ENCODE measurements at regions not wholly inside any gene's neighbourhood (a gene's known extent, or its start where the extent isn't known, plus 50 kb on each side); places are given as distances from the start of the nearest gene placed in this dataset.
A peak's percentile ranks its signal among the peaks of the same experiment; 100 is the strongest.

- Mint-ChIP-seq H3K4me3 (no peak overlapping the region), H3K9me3 (no peaks in the 10 kb centered on the region), H3K36me3 (no peaks in the 10 kb centered on the region), H3K4me1 (no peaks in the 10 kb centered on the region), H3K27ac (peak overlapping the region in 1 of 10 donors; percentile 61), H3K27me3 (peaks cover 15 to 31% (median 25%) of the 10 kb centered on the region in 5 donors)
- POLR2A ChIA-PET, result no interaction called here
- ATAC-seq (no peak), DNase-seq (no peak)
Observed at GRCh38 chr2:224283466-224283965, 118.4 kb downstream of the FAM124B start.

GRCh38 chr2:224281374-224281773, 120.5 kb downstream of the FAM124B start:
- POLR2A ChIA-PET, result no interaction called here
- H3K36me3 Mint-ChIP-seq, result no peaks in the 10 kb centered on the region
- no peak for ATAC-seq
- no peaks in the 10 kb centered on the region for H3K4me1 Mint-ChIP-seq
- H3K27ac Mint-ChIP-seq, result no peak overlapping the region
- no peaks in the 10 kb centered on the region for H3K9me3 Mint-ChIP-seq
- peaks cover 15 to 31% (median 25%) of the 10 kb centered on the region in 5 donors for H3K27me3 Mint-ChIP-seq
- no peak overlapping the region for H3K4me3 Mint-ChIP-seq
- no peak for DNase-seq

DNA sequence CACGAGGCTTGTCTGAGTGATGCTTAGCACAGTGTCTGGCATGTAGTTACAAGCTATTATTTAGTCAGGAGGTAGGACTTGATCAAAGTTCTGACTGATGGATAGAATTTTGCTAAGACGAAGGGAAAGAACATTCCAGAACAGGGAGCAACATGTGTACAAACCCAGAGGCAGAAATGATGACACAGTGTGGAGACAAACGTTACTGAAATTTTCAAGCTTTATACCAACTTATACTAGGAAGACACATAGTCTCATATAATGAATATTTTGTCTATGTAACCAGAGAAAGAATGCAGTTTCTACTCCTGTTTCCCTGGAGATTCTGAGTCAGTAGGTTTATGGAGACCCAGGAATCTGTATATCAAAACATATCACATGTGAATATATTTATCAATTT, 123.4 kb downstream of the FAM124B start:
- H3K36me3 Mint-ChIP-seq, result no peaks in the 10 kb centered on the region
- H3K27ac Mint-ChIP-seq, result no peak overlapping the region
- DNase-seq, result no peak
- no peak for ATAC-seq
- no peaks in the 10 kb centered on the region for H3K9me3 Mint-ChIP-seq
- H3K27me3 Mint-ChIP-seq, result peaks cover 11 to 19% (median 15%) of the 10 kb centered on the region in 5 donors
- POLR2A ChIA-PET, result no interaction called here
- no peak overlapping the region for H3K4me3 Mint-ChIP-seq
- no peaks in the 10 kb centered on the region for H3K4me1 Mint-ChIP-seq

- H3K36me3 Mint-ChIP-seq, result no peaks in the 10 kb centered on the region
- POLR2A ChIA-PET, result no interaction called here
- no peak for DNase-seq
- peaks cover 4 to 21% (median 12%) of the 10 kb centered on the region in 5 donors for H3K27me3 Mint-ChIP-seq
- H3K4me3 Mint-ChIP-seq, result no peak overlapping the region
- no peaks in the 10 kb centered on the region for H3K9me3 Mint-ChIP-seq
- no peaks in the 10 kb centered on the region for H3K4me1 Mint-ChIP-seq
- ATAC-seq, result no peak
- no peak overlapping the region for H3K27ac Mint-ChIP-seq
Observed at GRCh38 chr2:224276251-224276650, 125.7 kb downstream of the FAM124B start.

DNA sequence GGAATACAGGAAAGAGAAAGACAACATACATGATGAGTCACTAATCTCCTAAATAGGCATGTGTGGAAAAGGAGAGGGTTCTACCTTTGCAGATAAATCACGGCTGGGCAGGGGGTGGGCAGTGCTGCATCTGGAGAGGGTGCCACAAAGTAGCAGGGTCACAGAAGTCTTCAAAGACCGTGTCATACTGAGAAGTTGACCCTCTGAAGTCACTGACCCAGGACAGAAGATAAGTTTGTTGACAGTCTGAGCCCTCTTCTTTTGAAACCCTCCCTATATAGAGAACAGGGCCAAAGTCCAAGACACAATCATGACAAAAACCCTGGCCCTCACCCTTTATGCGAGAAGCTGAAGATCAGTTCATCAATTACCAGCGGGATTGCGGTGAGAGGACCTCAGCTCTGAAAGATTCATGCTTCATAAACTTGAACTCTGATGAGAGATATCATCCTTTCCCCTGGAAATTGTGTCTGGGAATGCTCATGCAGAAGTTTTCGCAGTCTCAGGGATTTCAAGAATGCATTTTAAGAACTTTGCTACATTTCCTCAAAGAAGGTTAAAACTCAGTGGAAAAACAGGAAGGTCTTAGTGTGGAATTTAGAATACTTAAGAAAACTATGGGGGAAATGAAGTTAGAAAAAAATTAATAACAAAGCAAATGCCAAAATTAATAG, 129.5 kb downstream of the FAM124B start:
- no peaks in the 10 kb centered on the region for H3K4me1 Mint-ChIP-seq
- no peak for ATAC-seq
- H3K4me3 Mint-ChIP-seq, result no peak overlapping the region
- H3K27me3 Mint-ChIP-seq, result peaks cover 7 to 15% (median 8%) of the 10 kb centered on the region in 5 donors
- no peaks in the 10 kb centered on the region for H3K9me3 Mint-ChIP-seq
- no peak for DNase-seq
- no peak overlapping the region for H3K27ac Mint-ChIP-seq
- POLR2A ChIA-PET, result no interaction called here
- H3K36me3 Mint-ChIP-seq, result no peaks in the 10 kb centered on the region

DNA sequence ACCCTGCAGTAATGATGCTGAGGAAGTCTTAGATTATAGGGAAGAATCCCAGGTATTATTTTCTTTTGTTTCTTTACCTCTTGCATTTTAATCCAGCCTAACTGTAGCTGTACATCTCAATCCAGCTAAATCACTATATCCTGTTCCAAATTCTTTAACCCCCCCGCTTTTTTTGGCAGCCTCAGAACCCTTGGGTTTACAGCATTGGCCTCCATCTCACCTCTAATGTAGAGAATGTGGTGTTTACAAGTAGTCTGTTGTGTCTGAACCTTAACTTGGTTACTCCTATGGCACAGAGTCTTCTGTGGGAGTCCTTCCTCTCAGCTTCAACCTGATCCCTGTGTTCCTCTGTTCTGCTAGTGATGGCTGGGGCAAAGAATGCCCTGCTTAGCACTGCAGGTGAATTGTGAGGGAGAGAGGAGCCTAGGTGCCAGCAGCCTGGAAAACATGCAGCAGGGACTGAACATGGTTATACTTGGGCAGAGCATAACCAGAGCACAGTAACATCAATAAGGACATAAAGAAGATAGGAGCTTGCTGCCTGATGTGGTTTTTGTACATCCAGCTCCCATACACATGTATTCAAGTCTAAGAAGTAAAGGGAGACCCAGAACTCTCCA, 130.2 kb downstream of the FAM124B start:
- no peaks in the 10 kb centered on the region for H3K4me1 Mint-ChIP-seq
- H3K27me3 Mint-ChIP-seq, result peaks cover 8 to 15% (median 10%) of the 10 kb centered on the region in 5 donors
- POLR2A ChIA-PET, result no interaction called here
- no peaks in the 10 kb centered on the region for H3K9me3 Mint-ChIP-seq
- ATAC-seq (no peak), DNase-seq (no peak)
- H3K27ac Mint-ChIP-seq, result no peak overlapping the region
- H3K36me3 Mint-ChIP-seq, result no peaks in the 10 kb centered on the region
- no peak overlapping the region for H3K4me3 Mint-ChIP-seq

- ATAC-seq (no peak), DNase-seq (no peak)
- Mint-ChIP-seq H3K4me1 (no peaks in the 10 kb centered on the region), H3K36me3 (no peaks in the 10 kb centered on the region), H3K9me3 (no peaks in the 10 kb centered on the region), H3K27me3 (peaks cover 18 to 30% (median 22%) of the 10 kb centered on the region in 5 donors), H3K27ac (peak overlapping the region in 1 of 10 donors; percentile 26), H3K4me3 (no peak overlapping the region)
- POLR2A ChIA-PET, result no interaction called here
Observed at GRCh38 chr2:224268441-224268840, 133.5 kb downstream of the FAM124B start.

GRCh38 chr2:224264259-224264658, 137.6 kb downstream of the FAM124B start:
- no peak for ATAC-seq
- H3K9me3 Mint-ChIP-seq, result no peaks in the 10 kb centered on the region
- no peaks in the 10 kb centered on the region for H3K36me3 Mint-ChIP-seq
- POLR2A ChIA-PET, result no interaction called here
- no peak for DNase-seq
- no peak overlapping the region for H3K27ac Mint-ChIP-seq
- peaks cover 15 to 28% (median 22%) of the 10 kb centered on the region in 5 donors for H3K27me3 Mint-ChIP-seq
- peaks cover 0 to 2% (median 0%) of the 10 kb centered on the region in 4 donors for H3K4me1 Mint-ChIP-seq
- no peak overlapping the region for H3K4me3 Mint-ChIP-seq

DNA sequence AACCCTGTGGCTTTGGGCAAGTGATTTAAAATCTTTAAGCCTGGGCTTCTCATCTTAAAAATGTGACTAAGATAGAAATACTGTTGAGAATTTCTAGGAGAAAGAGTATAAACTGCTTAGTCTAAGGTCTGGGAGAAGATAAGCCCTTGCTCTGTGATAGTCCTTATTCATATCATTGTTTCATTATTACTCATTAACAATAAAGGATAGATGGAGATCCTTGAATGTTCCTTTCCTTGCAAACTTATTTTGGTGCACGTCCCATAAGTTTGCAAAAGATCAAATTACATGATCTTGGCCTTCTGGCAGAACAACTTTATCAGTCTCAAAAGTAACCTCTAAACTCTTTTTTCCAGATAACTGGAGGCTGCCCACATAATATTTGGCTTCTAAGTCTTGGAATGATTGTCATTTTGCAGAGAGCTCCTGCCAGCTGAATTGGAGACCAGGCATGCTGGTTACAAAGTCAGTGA, 138.3 kb downstream of the FAM124B start:
- POLR2A ChIA-PET, result no interaction called here
- Mint-ChIP-seq H3K4me3 (no peak overlapping the region), H3K27ac (no peak overlapping the region), H3K4me1 (peaks cover 0 to 2% (median 0%) of the 10 kb centered on the region in 4 donors), H3K36me3 (no peaks in the 10 kb centered on the region), H3K9me3 (no peaks in the 10 kb centered on the region), H3K27me3 (peaks cover 20 to 31% (median 25%) of the 10 kb centered on the region in 5 donors)
- ATAC-seq (no peak), DNase-seq (no peak)

DNA sequence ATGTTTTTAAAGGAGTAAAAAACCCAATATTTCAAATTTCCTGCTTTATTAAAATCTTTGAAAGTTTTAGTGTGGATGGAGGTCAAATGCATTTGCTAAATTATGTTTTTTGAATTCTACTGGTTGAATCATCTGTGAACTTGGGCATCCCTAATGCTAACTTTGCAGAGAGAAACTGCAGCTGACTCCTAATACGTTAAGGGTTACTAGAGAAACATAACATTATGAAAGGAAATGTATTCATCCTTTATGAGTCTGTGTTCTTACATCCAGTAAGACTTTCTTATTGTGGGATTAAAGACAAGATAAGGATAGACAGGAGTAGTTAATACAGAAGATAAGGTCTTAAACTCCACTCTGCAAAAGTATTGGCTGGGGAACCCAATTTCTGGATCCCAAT, 140.6 kb downstream of the FAM124B start:
- Mint-ChIP-seq H3K36me3 (no peaks in the 10 kb centered on the region), H3K4me3 (no peak overlapping the region), H3K9me3 (no peaks in the 10 kb centered on the region), H3K27me3 (peaks cover 20 to 37% (median 28%) of the 10 kb centered on the region in 5 donors), H3K4me1 (peaks cover 0 to 2% (median 0%) of the 10 kb centered on the region in 4 donors), H3K27ac (no peak overlapping the region)
- no peak for DNase-seq
- ATAC-seq, result no peak
- POLR2A ChIA-PET, result no interaction called here

GRCh38 chr2:224260372-224261020, 141.4 kb downstream of the FAM124B start:
- peaks cover 0 to 2% (median 0%) of the 10 kb centered on the region in 4 donors for H3K4me1 Mint-ChIP-seq
- no peak overlapping the region for H3K27ac Mint-ChIP-seq
- no peaks in the 10 kb centered on the region for H3K36me3 Mint-ChIP-seq
- POLR2A ChIA-PET, result no interaction called here
- no peak overlapping the region for H3K4me3 Mint-ChIP-seq
- H3K27me3 Mint-ChIP-seq, result peaks cover 15 to 32% (median 23%) of the 10 kb centered on the region in 5 donors
- H3K9me3 Mint-ChIP-seq, result no peaks in the 10 kb centered on the region
- DNase-seq (no peak), ATAC-seq (no peak)

DNA sequence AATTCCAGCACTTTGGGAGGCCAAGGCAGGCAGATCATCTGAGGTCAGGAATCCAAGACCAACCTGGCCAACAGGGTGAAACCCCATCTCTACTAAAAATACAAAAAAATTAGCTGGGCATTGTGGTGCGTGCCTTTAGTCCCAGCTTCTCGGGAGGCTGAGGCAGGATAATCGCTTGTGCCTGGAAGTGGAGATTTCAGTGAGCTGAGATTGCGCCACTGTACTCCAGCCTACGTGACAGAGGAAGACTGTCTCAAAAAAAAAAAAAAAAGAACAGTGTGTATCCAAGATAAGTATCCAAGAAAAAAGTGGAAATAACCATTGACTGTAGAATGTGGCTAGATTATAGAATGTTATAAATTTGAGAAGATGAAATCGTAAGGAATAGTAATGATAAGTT, 142.1 kb downstream of the FAM124B start:
- no peaks in the 10 kb centered on the region for H3K9me3 Mint-ChIP-seq
- peaks cover 12 to 26% (median 20%) of the 10 kb centered on the region in 5 donors for H3K27me3 Mint-ChIP-seq
- ATAC-seq, result no peak
- POLR2A ChIA-PET, result no interaction called here
- peak overlapping the region in 1 of 10 donors; percentile 23 for H3K27ac Mint-ChIP-seq
- no peak overlapping the region for H3K4me3 Mint-ChIP-seq
- H3K4me1 Mint-ChIP-seq, result peaks cover 0 to 2% (median 0%) of the 10 kb centered on the region in 4 donors
- H3K36me3 Mint-ChIP-seq, result no peaks in the 10 kb centered on the region
- no peak for DNase-seq

DNA sequence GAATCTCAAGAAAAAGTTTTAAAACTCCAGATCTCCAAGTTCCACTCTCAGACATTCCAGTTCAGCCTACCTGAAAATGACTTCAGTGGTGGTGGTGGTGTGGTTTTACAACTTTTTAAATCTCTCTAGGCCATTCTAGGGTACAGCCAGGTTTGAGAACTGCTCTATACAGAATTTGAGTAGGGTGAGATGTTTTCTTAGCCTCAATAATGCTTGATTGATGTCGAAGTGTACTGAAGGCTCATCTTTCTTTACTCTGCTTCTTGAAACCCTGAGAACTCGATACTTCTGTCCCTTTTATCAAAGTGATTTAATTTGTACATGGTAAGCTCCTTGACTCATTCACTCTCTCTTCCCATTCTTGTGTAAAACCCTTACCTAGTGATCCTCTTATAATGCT, 143.8 kb downstream of the FAM124B start:
- H3K4me1 Mint-ChIP-seq, result peaks cover 0 to 2% (median 0%) of the 10 kb centered on the region in 4 donors
- POLR2A ChIA-PET, result no interaction called here
- ATAC-seq (no peak), DNase-seq (no peak)
- no peaks in the 10 kb centered on the region for H3K9me3 Mint-ChIP-seq
- no peaks in the 10 kb centered on the region for H3K36me3 Mint-ChIP-seq
- no peak overlapping the region for H3K27ac Mint-ChIP-seq
- peaks cover 12 to 30% (median 21%) of the 10 kb centered on the region in 5 donors for H3K27me3 Mint-ChIP-seq
- H3K4me3 Mint-ChIP-seq, result no peak overlapping the region

All from naive thymus-derived CD8-positive, alpha-beta T cell (primary cell).